Parathyroid adenoma (tissue), 2 donors: ENCODE measurements at regions not wholly inside any gene's neighbourhood (a gene's known extent, or its start where the extent isn't known, plus 50 kb on each side); places are given as distances from the start of the nearest gene placed in this dataset.

Experiments used
- H2AFZ ChIP-seq: fragments of 300-600 bp; sonication (generic); one replicate; pipeline ENCODE4 v1.7.0; 2017; ENCODE audit warnings: antibody characterized with exemption, mild to moderate bottlenecking
- H3K27ac ChIP-seq: fragments of 300-600 bp; sonication (generic); one replicate; pipeline ENCODE4 v1.7.0; 2017
- H3K27me3 ChIP-seq: fragments of 300-600 bp; sonication (generic); one replicate; pipeline ENCODE4 v1.7.0; 2017; ENCODE audit warnings: low read length; ENCODE audit not compliant: control insufficient read depth, insufficient read depth
- H3K36me3 ChIP-seq: fragments of 300-600 bp; sonication (generic); one replicate; pipeline ENCODE4 v1.7.0; 2017; ENCODE audit warnings: low read length; ENCODE audit not compliant: control insufficient read depth, insufficient read depth
- H3K4me1 ChIP-seq: fragments of 300-600 bp; sonication (generic); one replicate; pipeline ENCODE4 v1.7.0; 2017; ENCODE audit warnings: control low read depth
- H3K4me2 ChIP-seq: fragments of 300-600 bp; sonication (generic); one replicate; pipeline ENCODE4 v1.7.0; 2017; ENCODE audit warnings: low read length
- H3K4me3 ChIP-seq: fragments of 300-600 bp; sonication (generic); one replicate; pipeline ENCODE4 v1.7.0; 2017; ENCODE audit warnings: low read depth, low read length
- H3K79me2 ChIP-seq: fragments of 300-600 bp; sonication (generic); one replicate; pipeline ENCODE4 v1.7.0; 2017; ENCODE audit warnings: control low read depth
- H3K9ac ChIP-seq: fragments of 300-600 bp; sonication (generic); one replicate; pipeline ENCODE4 v1.7.0; 2017; ENCODE audit warnings: mild to moderate bottlenecking
- H3K9me3 ChIP-seq: fragments of 300-600 bp; sonication (generic); one replicate; pipeline ENCODE4 v1.7.0; 2017; ENCODE audit warnings: low read length; ENCODE audit not compliant: control insufficient read depth
- CTCF ChIP-seq: fragments of 300-600 bp; sonication (generic); IDR thresholded peaks from one replicate; pipeline ENCODE4 v1.7.0; 2017; ENCODE audit warnings: antibody characterized with exemption, mild to moderate bottlenecking
- donor health status: primary hyperparathyroidism.

GRCh38 chr9:88789785-88790184 is 201.5 kb upstream of the S1PR3 start:
- Histone ChIP-seq H3K27ac (no peak overlapping the region), H3K4me1 (no peaks in the 10 kb centered on the region), H3K79me2 (no peaks in the 10 kb centered on the region), H3K36me3 (no peaks in the 10 kb centered on the region), H3K27me3 (no peaks in the 10 kb centered on the region), H2AFZ (no peak overlapping the region), H3K9ac (no peak overlapping the region), H3K4me2 (no peak overlapping the region), H3K9me3 (no peaks in the 10 kb centered on the region), H3K4me3 (no peak overlapping the region)
- TF ChIP-seq CTCF, result no peak

- Histone ChIP-seq H3K9ac (no peak overlapping the region), H3K4me1 (no peaks in the 10 kb centered on the region), H3K4me3 (no peak overlapping the region), H3K27me3 (no peaks in the 10 kb centered on the region), H3K4me2 (no peak overlapping the region), H3K36me3 (no peaks in the 10 kb centered on the region), H3K27ac (no peak overlapping the region), H3K9me3 (no peaks in the 10 kb centered on the region), H3K79me2 (no peaks in the 10 kb centered on the region), H2AFZ (no peak overlapping the region)
- TF ChIP-seq CTCF, result no peak
These were observed 200.0 kb upstream of the S1PR3 start for GRCh38 chr9:88791105-88791805.

- H3K27me3 ChIP-seq, result no peaks in the 10 kb centered on the region
- H3K4me3 ChIP-seq, result no peak overlapping the region
- no peaks in the 10 kb centered on the region for H3K4me1 ChIP-seq
- H2AFZ ChIP-seq, result no peak overlapping the region
- H3K4me2 ChIP-seq, result no peak overlapping the region
- H3K79me2 ChIP-seq, result no peaks in the 10 kb centered on the region
- no peak overlapping the region for H3K9ac ChIP-seq
- TF ChIP-seq CTCF, result no peak
- no peak overlapping the region for H3K27ac ChIP-seq
- no peaks in the 10 kb centered on the region for H3K36me3 ChIP-seq
- H3K9me3 ChIP-seq, result no peaks in the 10 kb centered on the region
These were observed 198.8 kb upstream of the S1PR3 start for GRCh38 chr9:88792502-88792901.

- no peaks in the 10 kb centered on the region for H3K27me3 ChIP-seq
- H3K9me3 ChIP-seq, result no peaks in the 10 kb centered on the region
- TF ChIP-seq CTCF, result no peak
- no peak overlapping the region for H2AFZ ChIP-seq
- no peak overlapping the region for H3K4me3 ChIP-seq
- H3K4me1 ChIP-seq, result no peaks in the 10 kb centered on the region
- H3K36me3 ChIP-seq, result no peaks in the 10 kb centered on the region
- H3K79me2 ChIP-seq, result no peaks in the 10 kb centered on the region
- no peak overlapping the region for H3K4me2 ChIP-seq
- no peak overlapping the region for H3K9ac ChIP-seq
- no peak overlapping the region for H3K27ac ChIP-seq
These were observed 197.2 kb upstream of the S1PR3 start for GRCh38 chr9:88794100-88794499.

- TF ChIP-seq CTCF, result no peak
- Histone ChIP-seq H3K79me2 (no peaks in the 10 kb centered on the region), H3K4me3 (no peak overlapping the region), H3K4me2 (no peak overlapping the region), H3K4me1 (no peaks in the 10 kb centered on the region), H3K36me3 (no peaks in the 10 kb centered on the region), H3K27ac (no peak overlapping the region), H2AFZ (no peak overlapping the region), H3K9me3 (no peaks in the 10 kb centered on the region), H3K9ac (no peak overlapping the region), H3K27me3 (no peaks in the 10 kb centered on the region)
These were observed 194.3 kb upstream of the S1PR3 start for GRCh38 chr9:88796947-88797346.
